ENCODE measurements at regions not wholly inside any gene's neighbourhood (a gene's known extent, or its start where the extent isn't known, plus 50 kb on each side); places are given as distances from the start of the nearest gene placed in this dataset.

GRCh38 chr12:13503094-13503835 lies 306.7 kb downstream of the EMP1 start:
- no peak for DNase-seq (ENCODE audit: low read depth)

- no peak for DNase-seq (ENCODE audit: low read depth)
Measured at GRCh38 chr12:13499008-13499407, 302.5 kb downstream of the EMP1 start.

DNA sequence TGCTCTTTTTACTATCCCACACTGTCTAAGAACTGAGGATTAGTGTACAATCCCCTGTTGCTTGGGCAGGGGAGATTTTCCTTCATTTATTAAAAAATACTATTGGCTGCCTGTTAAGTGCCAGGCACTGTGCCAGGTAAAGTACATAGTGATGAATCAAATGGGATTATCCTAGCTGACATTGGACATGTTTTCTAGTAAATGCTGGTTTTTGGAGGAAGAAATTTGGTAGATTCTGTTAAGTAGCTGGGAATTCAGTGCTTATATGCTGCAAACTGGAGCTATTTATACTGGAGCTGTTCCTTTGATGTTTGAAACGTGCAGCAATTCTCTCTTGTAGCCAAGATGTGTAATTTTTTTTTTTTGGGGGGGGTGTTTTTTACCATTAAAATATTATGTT lies 299.6 kb downstream of the EMP1 start:
- no peak for DNase-seq (ENCODE audit: low read depth)

- DNase-seq (ENCODE audit: low read depth), result no peak
Measured at GRCh38 chr12:13489246-13489645, 292.7 kb downstream of the EMP1 start.

DNA sequence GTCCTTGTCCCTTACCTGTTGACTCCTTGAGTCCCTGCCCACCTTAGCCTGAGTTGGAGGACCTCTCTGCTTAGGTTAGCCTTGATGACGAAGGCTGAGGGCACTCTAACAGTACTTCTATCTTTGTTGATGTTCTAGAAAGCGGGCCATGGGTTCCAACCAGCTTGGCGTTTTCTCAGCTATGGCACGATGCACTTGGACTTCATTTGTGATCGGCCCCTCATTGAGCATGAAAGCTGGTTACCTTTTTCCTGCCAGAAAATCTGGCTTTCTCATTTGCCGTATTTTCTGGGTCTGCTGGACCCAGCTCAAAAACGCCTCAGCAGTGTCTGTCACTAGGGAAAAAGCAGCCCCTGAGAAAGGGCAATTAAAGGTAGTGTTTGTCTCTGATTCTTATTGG lies 290.8 kb downstream of the EMP1 start:
- DNase-seq (ENCODE audit: low read depth), result no peak

- DNase-seq (ENCODE audit: low read depth), result no peak
Measured at GRCh38 chr12:13486794-13487193, 290.3 kb downstream of the EMP1 start.

DNA sequence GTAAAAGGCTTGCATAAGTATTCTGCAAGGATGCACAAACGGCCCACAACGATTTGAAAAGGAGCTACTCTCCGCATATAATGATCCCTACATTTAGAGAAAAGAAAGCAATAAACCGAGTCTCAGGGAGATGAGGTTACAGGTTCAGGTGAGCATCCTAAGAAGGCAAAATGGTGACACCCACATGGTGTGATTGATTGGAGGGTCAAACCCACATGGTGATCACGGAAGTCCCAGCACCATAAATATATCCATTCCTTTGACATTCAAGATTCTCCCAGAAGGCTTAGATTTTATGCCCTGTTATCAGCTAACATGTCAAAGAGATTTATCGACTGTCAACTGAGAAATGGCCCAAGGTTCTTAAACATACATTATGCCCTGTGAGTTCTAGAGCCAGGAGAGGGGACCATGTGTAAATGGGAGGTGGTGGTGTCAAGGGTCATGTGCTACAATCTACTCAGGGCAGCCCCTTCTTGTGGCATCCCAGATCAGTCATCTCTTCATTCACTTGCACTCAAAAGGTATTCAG lies 282.2 kb downstream of the EMP1 start:
- DNase-seq (ENCODE audit: low read depth), result no peak

GRCh38 chr12:13474381-13474780 lies 277.9 kb downstream of the EMP1 start:
- no peak for DNase-seq (ENCODE audit: low read depth)

DNA sequence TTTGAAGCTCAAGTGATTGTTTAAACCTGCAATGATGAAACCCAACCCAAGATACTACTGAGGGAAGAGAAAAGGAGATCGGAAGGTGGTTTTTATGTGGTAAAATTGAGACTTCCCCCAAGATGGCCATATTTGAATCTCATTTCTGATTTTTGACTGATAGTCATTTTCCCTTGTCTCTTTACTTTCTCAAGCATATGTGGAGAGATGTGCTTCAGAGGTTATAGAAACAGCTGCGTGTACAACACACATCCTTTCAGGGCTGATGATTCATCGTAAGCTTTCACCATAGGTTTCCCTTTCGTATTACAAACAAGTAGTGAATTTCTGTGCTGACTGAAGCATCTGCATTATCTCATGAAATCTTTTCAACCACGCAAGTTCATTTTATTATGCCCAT lies 276.2 kb downstream of the EMP1 start:
- DNase-seq (ENCODE audit: low read depth), result no peak

DNA sequence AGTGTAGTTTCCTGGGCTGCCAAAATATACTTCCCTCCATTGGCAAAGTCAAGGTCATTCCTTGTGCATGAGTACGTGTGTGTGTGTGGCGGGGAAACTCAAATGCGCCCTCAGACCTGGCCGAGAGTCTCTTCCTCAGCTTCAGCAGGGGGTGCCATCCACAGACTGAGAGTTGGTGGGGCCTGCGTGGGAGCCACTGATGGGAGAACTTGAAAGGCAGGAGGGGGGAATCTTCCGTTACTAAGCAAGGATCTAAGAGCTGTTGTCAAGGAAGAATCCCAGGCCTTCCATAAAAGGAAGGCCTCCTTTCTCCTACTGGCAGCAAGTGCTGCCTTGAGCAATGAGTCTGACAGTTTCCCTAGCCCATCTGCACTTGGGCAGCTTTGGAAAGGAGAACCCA lies 274.9 kb downstream of the EMP1 start:
- DNase-seq (ENCODE audit: low read depth), result no peak

DNA sequence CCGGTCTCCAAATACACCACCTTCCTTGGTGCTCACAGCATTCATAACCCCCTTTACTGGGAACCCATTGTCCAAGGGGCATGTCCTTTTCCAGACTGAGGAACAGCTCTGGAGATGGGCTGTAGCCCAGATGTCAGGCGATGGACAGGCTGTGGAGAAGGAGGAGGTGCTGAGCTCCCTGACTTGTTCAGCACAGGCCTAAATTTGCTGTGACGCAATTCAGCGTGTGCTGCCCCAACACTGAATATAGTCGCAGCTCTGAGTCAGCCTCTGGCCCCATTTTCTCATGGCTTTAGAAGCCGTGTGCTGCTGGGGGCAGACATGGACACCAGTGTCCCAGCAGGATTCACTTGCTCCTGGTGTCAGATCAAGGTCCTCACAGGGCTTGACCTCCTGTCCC lies 269.1 kb downstream of the EMP1 start:
- DNase-seq (ENCODE audit: low read depth), result no peak

DNA sequence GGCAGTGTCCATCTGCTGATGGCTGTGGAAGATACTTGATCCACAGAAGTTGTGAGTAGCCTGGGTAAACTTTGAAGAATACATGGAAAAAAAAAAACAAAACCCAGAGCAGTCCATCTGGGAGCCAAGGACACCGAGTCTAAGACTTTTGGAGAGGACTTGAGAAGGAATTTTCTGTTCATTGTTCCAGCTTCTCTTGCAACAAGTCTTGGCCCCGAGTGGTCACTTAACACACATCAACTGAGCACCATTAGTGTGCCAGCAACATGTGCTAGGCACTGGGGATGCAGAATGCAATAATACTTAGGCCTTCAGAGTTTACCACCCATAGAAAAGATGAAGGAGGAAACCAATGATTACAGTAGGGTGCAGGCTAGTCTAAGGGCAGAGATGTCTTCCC lies 266.7 kb downstream of the EMP1 start:
- no peak for DNase-seq (ENCODE audit: low read depth)

DNA sequence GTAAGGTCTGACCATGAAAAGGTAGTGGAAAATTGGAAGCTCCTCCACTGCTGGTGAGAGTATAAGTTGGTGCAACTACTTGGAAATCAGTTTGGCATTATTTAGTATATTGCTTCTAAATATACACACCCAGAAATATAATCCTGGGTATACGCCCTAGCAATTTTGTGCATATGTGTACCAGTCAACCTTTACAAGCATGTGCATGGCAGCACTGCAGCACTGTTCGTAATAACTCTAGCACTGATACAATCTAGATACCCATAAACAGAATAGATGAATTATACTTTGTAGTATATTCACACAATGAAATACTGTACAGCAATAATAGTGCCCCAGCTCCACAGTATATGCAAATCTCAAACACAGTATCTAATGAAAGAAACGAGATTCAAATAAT lies 265.9 kb downstream of the EMP1 start:
- no peak for DNase-seq (ENCODE audit: low read depth)

GRCh38 chr12:13455778-13456144 lies 259.2 kb downstream of the EMP1 start:
- no peak for DNase-seq (ENCODE audit: low read depth)

DNA sequence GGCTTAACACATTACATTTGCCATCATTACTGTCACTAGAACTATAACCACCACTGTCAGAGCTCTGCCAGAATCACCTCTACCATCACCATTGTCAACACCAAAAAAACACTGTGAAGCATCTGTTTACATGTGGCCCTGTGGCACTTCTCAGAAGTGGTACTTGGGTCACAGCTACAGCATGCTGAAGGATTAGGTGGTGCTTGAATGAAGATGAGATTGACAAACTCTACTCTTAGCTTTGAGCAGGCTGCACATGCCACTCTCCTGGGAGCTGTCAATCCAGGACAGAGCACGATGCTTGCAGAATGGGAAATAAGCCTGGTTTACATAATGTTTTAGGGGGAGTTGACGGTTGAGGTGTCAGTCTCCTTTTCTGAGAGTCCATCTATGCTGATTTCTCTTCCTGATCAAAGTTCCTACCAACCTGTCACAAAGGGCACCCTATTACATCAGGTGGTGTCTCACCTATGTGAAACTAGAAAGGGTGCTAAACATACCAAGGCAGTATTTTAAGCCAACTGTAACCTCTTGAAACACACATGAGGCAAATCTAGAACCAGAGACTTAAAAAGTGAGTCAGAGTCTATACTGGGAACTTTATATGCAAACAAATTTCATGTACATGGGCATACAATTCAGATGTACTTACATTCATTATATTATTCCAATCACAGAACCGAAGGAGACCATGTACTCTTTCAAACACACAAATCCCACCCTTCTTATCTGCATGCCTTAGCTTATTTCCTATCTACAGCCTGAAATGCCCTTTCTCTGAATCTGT lies 258.7 kb downstream of the EMP1 start:
- no peak for DNase-seq (ENCODE audit: low read depth)

- DNase-seq (ENCODE audit: low read depth), result no peak
Measured at GRCh38 chr12:13452955-13453570, 256.5 kb downstream of the EMP1 start.

GRCh38 chr12:13451776-13452175 lies 255.2 kb downstream of the EMP1 start:
- no peak for DNase-seq (ENCODE audit: low read depth)

DNA sequence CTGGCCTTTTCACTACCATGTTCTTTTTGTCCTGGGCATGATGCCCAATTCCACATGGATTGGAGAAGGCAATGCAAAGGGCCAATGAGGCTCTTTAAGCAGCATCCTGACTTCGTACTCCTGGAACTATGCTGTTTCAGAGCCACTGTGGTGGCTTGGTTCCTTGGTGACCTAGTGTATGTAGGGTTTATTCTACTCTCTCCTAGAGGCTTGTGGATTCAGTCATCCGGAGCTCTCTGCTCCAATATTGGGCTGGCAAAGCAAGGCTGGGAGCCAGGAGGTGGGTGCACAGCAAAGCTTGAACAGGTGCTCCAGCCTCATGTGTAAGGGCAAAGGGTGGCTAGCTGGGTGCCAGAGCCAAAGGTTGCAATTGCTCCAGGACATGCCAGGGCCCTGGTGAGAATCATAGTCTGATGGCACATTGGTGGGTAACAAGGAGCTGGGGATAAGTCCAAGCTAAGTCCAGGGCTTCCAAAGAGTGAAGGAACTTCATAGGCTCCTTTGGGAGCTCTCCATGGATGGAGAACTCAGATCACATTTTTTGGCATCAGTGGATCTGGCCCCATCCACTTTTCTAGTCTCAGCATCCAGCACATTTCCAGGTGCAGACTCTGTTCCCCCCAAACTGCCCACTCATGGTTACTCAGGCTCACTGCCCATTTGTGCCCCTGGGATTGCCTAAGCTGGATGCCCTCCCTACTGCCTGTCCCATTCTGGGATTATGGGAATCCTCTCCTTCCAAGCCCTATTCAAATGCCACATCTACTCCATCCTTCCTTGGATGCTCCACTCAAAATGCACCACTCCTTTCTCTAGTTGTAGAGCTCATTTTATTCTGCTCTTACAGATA lies 253.9 kb downstream of the EMP1 start:
- DNase-seq (ENCODE audit: low read depth), result no peak

DNA sequence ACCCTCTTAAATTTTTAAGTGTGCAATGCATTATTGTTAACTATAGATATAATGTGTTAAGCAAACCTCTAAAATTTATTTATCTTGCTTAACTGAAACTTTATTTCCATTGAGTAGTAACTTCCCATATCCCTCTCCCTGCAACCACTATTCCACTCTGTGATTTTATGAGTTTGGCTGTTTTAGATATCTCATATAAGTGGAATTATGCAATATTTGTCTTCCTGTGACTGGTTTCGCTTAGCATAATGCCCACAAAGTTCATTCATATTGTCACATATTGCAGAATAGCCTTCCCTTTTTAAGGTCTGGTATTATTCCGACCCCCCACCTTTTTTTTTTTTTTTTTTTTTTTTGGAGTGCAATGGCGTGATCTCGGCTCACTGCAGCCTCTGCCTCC lies 247.6 kb downstream of the EMP1 start:
- DNase-seq (ENCODE audit: low read depth), result no peak

GRCh38 chr12:13443498-13443897 lies 247.0 kb downstream of the EMP1 start:
- no peak for DNase-seq (ENCODE audit: low read depth)

GRCh38 chr12:13443028-13443427 lies 246.5 kb downstream of the EMP1 start:
- no peak for DNase-seq (ENCODE audit: low read depth)

- no peak for DNase-seq (ENCODE audit: low read depth)
Measured at GRCh38 chr12:13442457-13442856, 245.9 kb downstream of the EMP1 start.
